ENCODE measurements at regions not wholly inside any gene's neighbourhood (a gene's known extent, or its start where the extent isn't known, plus 50 kb on each side); places are given as distances from the start of the nearest gene placed in this dataset.

DNA sequence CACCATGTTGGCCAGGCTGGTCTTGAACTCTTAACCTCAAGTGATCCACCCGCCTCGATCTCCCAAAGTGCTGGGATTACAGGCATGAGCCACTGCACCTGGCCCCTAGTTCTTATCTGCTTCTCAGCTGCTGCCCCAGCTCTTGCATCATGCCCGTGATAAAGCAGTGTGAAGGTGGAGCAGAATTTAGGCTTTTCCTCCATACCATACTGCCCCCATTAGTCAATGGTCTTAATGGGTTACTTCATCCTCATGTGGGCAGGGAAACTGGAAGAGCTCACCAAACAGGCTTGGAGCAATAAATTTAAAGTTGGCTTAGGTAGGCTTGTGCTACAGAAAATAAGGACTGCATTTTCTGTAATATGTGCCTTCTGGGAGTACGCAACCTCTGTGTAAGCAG is 636.9 kb upstream of the BOD1L1 start:
- DNase-seq = no peak

DNA sequence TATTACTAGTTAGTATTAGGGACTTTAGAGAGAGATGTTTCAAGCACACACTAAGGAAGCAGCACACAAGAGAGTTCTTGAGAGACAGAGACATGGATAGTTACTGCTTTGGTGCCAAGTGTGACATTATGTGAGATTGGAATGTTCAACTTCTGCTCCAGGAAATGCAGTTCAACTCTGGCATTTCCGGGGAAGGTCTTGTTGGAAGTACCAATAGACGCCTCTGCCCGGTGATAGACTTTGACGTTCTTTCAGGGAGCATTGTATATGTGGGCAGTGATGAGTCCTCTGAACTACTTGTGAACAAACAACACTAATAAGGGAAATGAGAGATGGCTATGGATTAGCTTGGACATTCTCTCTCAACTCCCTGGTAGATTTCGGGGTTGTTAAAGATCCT is 638.1 kb upstream of the BOD1L1 start:
- DNase-seq = no peak

GRCh38 chr4:14267373-14268060 is 640.0 kb upstream of the BOD1L1 start:
- DNase-seq = no peak

DNA sequence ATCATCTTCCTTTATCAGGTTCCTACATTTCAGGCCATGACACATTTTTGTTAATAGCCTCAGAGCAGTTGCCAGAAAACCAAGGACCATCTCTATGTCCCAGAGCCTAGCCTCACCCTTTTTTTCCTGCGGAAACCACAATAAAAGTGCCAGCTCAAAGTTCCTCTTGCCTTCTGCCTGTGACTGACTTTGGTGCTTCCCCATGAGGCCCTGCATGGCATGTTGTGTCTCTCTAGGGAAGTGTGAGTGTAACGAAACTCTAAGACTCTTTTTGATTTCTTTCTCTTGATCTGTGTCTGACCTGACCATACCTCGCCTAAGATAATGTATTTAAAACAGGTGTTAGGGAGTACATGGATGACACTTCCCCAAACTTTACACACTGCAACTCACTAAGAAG is 642.3 kb upstream of the BOD1L1 start:
- no peak for DNase-seq

GRCh38 chr4:14272206-14272605 is 644.7 kb upstream of the BOD1L1 start:
- no peak for DNase-seq

DNA sequence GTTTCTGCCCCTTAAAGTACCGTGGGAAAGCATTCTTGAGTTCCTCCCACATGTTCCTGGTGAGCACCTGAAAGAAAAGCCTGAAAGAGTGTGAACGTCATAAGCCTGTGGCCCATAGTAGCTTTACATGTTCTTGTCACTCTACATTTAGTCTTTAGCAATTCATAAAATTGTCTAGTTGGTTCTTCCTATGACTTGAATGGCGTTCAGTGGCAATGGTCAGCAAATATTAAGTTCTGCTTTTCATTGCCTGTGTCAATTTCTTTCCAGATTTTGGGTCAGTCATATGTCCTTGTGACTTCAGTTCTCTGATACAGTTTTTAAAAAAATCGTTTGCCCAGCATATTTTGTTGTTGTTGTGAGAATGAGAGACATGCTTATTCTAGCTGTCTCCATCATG is 650.0 kb upstream of the BOD1L1 start:
- DNase-seq = no peak

GRCh38 chr4:14280567-14280966 is 653.0 kb upstream of the BOD1L1 start:
- no peak for DNase-seq

DNA sequence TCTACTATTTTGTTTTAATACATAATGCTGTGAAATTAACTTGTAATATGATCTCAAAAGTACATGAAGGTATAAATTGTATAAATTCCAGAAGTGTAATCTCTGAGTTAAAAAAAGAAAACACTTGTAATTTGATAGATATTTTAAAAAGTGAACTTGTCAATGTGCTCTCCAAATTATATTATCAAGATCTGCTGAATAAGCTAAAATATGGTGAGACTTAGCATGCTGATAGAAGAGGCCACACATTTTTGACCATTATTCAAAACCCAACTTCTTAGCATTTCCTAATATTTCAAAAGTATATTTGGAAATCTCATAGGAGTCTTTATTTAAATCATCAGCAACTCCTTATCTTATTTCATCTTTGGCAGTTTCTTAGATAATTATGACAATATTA is 657.1 kb upstream of the BOD1L1 start:
- DNase-seq = no peak

DNA sequence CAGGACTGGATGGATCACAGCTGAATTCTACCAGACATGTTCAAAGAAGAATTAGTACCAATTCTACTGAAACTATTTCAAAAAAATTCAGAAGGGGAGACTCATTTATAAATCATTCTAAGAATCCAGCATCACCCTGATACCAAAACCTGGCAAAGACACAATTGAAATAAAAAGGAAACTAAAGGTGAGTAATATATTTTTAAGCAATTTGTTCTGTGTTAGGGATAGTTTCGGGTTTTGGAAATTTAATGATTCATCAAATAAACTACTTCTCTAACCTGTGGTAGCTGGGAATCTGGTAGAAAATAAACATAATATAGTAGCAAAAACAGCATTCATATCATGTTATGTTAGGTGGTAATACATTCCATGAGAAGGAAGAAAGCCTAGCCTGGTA is 662.2 kb upstream of the BOD1L1 start:
- no peak for DNase-seq

DNA sequence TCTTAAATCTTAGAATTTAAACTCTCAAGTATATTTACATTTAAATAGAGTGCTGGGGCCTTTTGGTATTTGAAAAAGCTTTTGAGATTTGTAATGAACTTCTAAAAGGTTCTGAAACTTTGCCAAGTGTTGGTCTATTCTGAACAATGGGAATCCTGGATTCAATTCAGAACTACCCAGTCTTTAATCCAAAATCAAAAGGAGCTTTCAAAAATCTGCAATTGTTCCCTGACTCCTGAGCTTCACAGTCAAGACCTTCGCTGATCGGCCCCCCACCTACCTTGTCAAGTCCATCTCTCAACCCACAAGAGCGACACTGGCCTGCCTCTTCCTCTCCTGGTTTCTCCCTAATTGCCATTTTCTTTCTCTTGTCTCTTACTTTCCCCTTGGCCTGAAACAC is 666.1 kb upstream of the BOD1L1 start:
- DNase-seq = no peak

- no peak for DNase-seq
Measured at GRCh38 chr4:14294611-14295010, 667.1 kb upstream of the BOD1L1 start.

GRCh38 chr4:14299166-14299565 is 671.6 kb upstream of the BOD1L1 start:
- no peak for DNase-seq

DNA sequence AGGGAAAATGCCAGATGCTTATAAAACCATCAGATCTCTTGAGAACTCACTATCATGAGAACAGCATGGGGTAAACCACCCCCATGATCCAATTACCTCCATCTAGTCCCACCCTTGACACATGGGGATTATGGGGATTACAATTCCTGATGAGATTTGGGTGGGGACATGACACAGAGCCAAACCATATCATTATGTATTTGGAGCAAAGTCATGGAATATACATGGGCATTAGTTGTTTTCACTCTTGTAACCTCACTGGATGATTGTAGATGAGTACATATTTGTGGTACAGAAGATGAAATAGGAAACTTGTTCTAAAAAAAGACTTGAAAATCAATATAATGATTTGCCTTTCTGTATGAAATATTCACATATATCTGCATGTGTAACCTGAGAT is 674.5 kb upstream of the BOD1L1 start:
- no peak for DNase-seq

DNA sequence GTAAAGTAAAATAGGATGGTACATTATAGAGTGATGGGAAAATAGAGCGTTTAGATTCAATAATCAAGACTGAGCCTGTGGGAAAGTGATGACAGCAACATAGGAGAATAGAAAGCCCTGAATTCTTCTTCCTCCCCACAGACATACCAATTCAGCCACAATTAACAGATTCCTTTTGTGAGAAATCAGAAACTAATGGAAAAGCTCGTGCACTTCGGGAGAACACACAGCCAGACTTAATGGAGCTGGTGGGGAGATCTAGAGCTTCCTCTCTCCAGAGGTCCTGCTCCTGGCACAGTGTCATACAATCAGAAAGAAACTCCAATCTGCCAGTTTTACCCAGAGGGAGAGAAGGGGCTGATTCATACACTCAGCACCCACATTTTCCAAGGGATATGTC is 676.3 kb upstream of the BOD1L1 start:
- DNase-seq = no peak

GRCh38 chr4:14308229-14308651 is 680.7 kb upstream of the BOD1L1 start:
- no peak for DNase-seq

DNA sequence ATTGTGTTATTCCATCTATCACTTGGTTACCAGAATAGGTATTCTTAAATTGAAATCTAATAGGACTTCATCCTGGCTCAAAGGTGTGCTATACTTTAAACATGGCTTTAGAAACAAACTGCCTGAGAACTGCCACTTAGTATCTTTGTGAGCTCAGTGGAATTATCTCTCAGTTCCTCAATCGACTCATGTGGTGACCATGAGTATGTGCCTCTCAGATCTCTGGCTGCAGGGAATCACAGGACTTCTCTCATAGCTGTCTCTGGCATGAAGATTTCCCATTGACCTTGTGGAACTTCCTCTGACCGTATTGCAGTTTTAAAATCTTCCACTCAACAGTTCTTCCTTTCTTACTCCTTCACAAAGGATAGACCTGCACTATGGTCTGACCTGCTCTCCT is 681.9 kb upstream of the BOD1L1 start:
- DNase-seq = no peak

DNA sequence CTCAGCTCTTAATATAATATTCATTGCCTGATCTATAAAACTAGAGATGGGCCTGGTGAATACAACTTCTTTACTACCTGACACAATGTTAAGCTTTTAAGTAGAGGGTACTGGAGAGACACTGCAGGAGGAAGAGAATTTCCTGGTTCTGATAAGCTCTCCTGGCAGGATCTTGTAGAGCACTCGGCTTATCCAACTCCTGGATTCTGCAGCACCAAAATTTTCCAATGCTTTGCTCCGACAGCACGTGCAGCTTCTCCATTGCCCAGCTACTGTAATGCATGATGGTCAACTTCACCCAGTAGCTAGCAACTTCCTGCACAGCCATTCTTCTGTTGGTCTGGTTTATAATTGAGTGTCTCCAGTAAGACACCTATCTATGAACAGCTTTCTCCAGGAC is 686.2 kb upstream of the BOD1L1 start:
- no peak for DNase-seq

- no peak for DNase-seq
Measured at GRCh38 chr4:14315129-14315528, 687.2 kb upstream of the CPEB2 start.

- DNase-seq = no peak
Measured at GRCh38 chr4:14317351-14317750, 684.9 kb upstream of the CPEB2 start.

DNA sequence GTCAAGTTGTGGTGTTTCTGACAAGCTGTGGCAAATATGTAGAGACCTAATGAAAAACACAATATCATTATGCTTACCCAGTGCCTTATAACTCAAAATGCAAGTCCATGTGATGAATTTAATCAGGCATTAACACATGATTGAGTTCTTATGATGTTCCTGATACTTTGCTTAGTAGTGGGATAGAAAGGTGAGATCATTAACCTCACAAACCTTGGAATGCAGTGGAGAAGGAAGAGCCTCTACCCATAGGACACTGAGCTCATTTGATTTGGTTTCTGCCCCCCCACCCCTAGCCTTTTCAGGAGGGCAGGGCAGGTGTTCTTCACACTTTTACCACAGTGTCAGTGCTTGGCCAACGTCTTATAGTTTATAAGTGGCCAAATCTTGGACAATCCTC is 683.6 kb upstream of the CPEB2 start:
- DNase-seq = no peak

- DNase-seq = no peak
Measured at GRCh38 chr4:14321723-14322122, 680.6 kb upstream of the CPEB2 start.

DNA sequence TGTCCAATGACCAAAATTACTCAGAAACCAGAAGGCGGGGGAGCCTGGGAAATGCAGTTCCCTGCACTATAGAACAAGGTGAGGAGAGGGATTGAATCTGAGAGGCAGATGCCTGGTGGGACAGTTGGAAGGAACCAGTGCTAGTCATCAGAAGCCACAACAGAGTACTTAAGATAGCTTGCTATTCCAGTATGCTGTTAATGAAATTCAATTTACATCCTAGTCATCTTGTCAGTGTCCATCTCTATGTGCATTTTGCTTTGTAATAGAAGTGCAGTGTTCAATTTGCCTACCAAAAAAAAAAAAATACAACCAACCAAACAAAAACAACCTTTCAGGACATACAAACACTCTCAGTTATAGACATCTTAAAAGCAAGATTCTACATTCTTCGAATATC is 679.1 kb upstream of the CPEB2 start:
- no peak for DNase-seq

DNA sequence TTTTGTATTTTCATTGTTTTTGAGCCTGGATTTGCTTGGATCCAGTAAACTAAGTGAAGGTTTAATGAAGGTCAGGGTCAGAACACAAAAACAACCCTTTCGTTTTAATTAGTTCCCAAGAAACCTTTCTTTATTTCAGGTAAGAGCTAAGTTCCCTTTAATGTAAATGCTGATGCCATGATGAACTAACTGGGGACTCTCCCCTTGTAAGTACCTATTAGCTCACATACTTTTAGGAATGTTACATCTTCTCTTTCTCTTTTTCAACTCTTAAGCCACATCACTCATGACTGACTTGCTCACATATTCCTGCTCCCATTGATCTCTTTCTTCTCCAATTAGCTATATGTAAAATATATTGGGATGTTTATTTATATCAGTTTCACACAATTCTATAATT is 673.1 kb upstream of the CPEB2 start:
- no peak for DNase-seq

- DNase-seq = no peak
Measured at GRCh38 chr4:14333616-14334015, 668.7 kb upstream of the CPEB2 start.

- no peak for DNase-seq
Measured at GRCh38 chr4:14334166-14334565, 668.1 kb upstream of the CPEB2 start.

GRCh38 chr4:14335872-14336271 is 666.4 kb upstream of the CPEB2 start:
- DNase-seq = no peak
